Body of pancreas (tissue), 4 donors: ENCODE measurements at regions not wholly inside any gene's neighbourhood (a gene's known extent, or its start where the extent isn't known, plus 50 kb on each side); places are given as distances from the start of the nearest gene placed in this dataset.

Experiments
- ATAC-seq: fragments of 150-250 bp; one replicate; pipeline ENCODE4 v1.9.1; 2016
- DNase-seq, 4 donors: peaks; one replicate each; pipeline ENCODE4 v3.0.0-alpha.2; 2019
- H3K27ac ChIP-seq, 4 donors: fragments of 200-600 bp; sonication (generic); 1 replicate in 3 of 4; 2 replicates in 1 of 4; pipeline versions ENCODE4 v1.5.1 to v1.6.1; 2016 to 2019; ENCODE audit warnings: mild to moderate bottlenecking in 1 of 4, mixed read lengths in 1 of 4, moderate library complexity in 1 of 4
- H3K27me3 ChIP-seq, 2 donors: fragments of 200-600 bp; sonication (generic); one replicate each; pipeline ENCODE4 v1.6.0; 2016; ENCODE audit warnings: mild to moderate bottlenecking in 1 of 2
- H3K36me3 ChIP-seq, 2 donors: fragments of 200-600 bp; sonication (generic); replicated peaks in 1 of 2; 2 replicates each; pipeline ENCODE4 v1.5.1; 2016; ENCODE audit warnings: low read depth in 2 of 2; ENCODE audit not compliant: insufficient read depth in 1 of 2
- H3K4me1 ChIP-seq: fragments of 200-600 bp; sonication (generic); one replicate; pipeline ENCODE4 v1.6.0; 2016
- H3K4me3 ChIP-seq, 2 donors: fragments of 200-600 bp; sonication (generic); 1 replicate in 1 of 2; 2 replicates in 1 of 2; pipeline ENCODE4 v1.5.1; 2016 to 2019
- H3K9me3 ChIP-seq, 3 donors: fragments of 200-600 bp; sonication (generic); 1 replicate in 2 of 3; 2 replicates in 1 of 3; pipeline ENCODE4 v1.5.1; 2016
- CTCF ChIP-seq, 7 experiments: fragments of 450-650 bp in 4 of 7; fragments of 200-600 bp in 3 of 7; sonication (generic) in 3 of 7; IDR thresholded peaks; one replicate each; pipeline ENCODE4 v1.5.1; 2016 to 2019; ENCODE audit warnings: antibody characterized with exemption in 7 of 7
- POLR2A ChIP-seq, 3 donors: fragments of 450-650 bp; IDR thresholded peaks; one replicate each; pipeline ENCODE4 v1.6.1; 2016; ENCODE audit warnings: antibody characterized with exemption in 3 of 3, mild to moderate bottlenecking in 2 of 3
- WGBS, 2 donors: methylation state at CpG; one replicate each; pipeline ENCODE4 v1.1.5; 2017; 5-methylcytosine and 5-hydroxymethylcytosine counted together
- intact Hi-C: fragments of 100-400 bp; cut with DNase I; formaldehyde crosslinking; loops from one replicate; pipeline ENCODE4 v1.15.1; 2023

GRCh38 chr2:39937621-39938020 is 158.6 kb upstream of the THUMPD2 start:
- Histone ChIP-seq H3K27ac (no peak overlapping the region), H3K36me3 (no peaks in the 10 kb centered on the region), H3K4me3 (no peak overlapping the region), H3K9me3 (no peaks in the 10 kb centered on the region), H3K4me1 (no peaks in the 10 kb centered on the region), H3K27me3 (no peaks in the 10 kb centered on the region)
- no peak for ATAC-seq
- DNase-seq = no peak
- intact Hi-C loops = no loop called here
- TF ChIP-seq POLR2A (IDR thresholded peaks at IDR 0.05) (no peak), CTCF (IDR thresholded peaks at IDR 0.05) (no peak)
- WGBS, 2 donors = 54 to 56% methylated on average over 3 of the region's 3 CpGs

GRCh38 chr2:39934851-39935250 is 155.8 kb upstream of the THUMPD2 start:
- no peak for ATAC-seq
- H3K27me3 ChIP-seq = no peaks in the 10 kb centered on the region
- H3K4me1 ChIP-seq = no peaks in the 10 kb centered on the region
- 83 to 89% methylated on average over 1 of the region's 1 CpG for WGBS, 2 donors
- TF ChIP-seq CTCF (IDR thresholded peaks at IDR 0.05) (no peak), POLR2A (IDR thresholded peaks at IDR 0.05) (no peak)
- H3K4me3 ChIP-seq = no peak overlapping the region
- no peaks in the 10 kb centered on the region for H3K36me3 ChIP-seq
- H3K9me3 ChIP-seq = no peaks in the 10 kb centered on the region
- no peak for DNase-seq
- H3K27ac ChIP-seq = no peak overlapping the region
- intact Hi-C loops = no loop called here

DNA sequence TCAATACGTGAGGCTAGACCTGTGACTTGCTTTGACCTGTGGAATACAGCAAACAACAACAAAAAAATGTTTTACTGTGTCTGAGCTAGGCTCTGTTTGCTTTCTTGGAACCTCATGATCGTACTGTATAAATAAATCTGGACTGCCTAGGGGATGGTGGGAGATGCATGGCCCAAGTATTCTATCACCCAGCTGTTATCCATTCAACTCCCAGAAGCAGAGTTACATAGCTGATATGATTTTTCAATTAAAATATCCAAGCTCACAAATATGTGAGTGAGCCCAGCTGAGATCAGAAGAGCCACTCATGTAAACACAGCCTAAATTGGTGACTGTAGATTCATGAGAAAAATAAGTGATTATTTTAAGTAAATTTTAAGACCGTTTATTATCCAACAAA is 154.1 kb upstream of the THUMPD2 start:
- Histone ChIP-seq H3K27ac (no peak overlapping the region), H3K36me3 (no peaks in the 10 kb centered on the region), H3K4me1 (no peaks in the 10 kb centered on the region), H3K4me3 (no peak overlapping the region), H3K27me3 (no peaks in the 10 kb centered on the region), H3K9me3 (no peaks in the 10 kb centered on the region)
- WGBS, 2 donors = 44 to 49% methylated on average over 3 of the region's 3 CpGs
- no peak for TF ChIP-seq POLR2A (IDR thresholded peaks at IDR 0.05)
- TF ChIP-seq CTCF (IDR thresholded peaks at IDR 0.05) = no peak
- intact Hi-C loops = no loop called here
- ATAC-seq (no peak), DNase-seq (no peak)

DNA sequence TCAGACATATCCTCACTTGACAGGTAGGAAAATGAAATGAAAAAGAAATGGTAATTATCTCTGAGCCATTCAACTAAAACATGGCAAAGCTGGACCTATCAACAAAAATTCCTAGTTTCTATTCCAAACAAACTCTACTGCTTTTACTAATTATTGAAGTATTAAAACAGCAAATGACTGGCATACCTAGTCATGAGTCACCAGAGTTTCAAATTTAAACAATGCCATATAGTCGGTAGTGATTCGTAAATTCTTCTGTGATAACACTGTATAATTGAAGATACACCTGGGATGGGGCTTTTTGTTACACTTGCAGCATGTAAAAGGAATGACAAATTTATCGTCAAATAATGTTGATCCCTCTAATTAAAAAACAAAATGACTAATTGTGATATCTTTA is 153.1 kb upstream of the THUMPD2 start:
- Histone ChIP-seq H3K4me3 (no peak overlapping the region), H3K27me3 (no peaks in the 10 kb centered on the region), H3K27ac (no peak overlapping the region), H3K36me3 (no peaks in the 10 kb centered on the region), H3K9me3 (no peaks in the 10 kb centered on the region), H3K4me1 (no peaks in the 10 kb centered on the region)
- whole genome bisulfite sequencing, 2 donors = 72 to 77% methylated on average over 3 of the region's 3 CpGs
- TF ChIP-seq CTCF (IDR thresholded peaks at IDR 0.05) (no peak), POLR2A (IDR thresholded peaks at IDR 0.05) (no peak)
- ATAC-seq (no peak), DNase-seq (no peak)
- intact Hi-C loops = no loop called here

GRCh38 chr2:39930175-39930917 is 151.3 kb upstream of the THUMPD2 start:
- H3K4me1 ChIP-seq = no peaks in the 10 kb centered on the region
- intact Hi-C loops = no loop called here

More at GRCh38 chr2:39930175-39930917, 151.3 kb upstream of the THUMPD2 start:
- TF ChIP-seq POLR2A (IDR thresholded peaks at IDR 0.05) (no peak), CTCF (IDR thresholded peaks at IDR 0.05) (no peak)
- ATAC-seq (no peak), DNase-seq (no peak)
- Histone ChIP-seq H3K36me3 (no peaks in the 10 kb centered on the region), H3K9me3 (no peaks in the 10 kb centered on the region), H3K27ac (no peak overlapping the region), H3K4me3 (no peak overlapping the region), H3K27me3 (no peaks in the 10 kb centered on the region)
- WGBS, 2 donors = 58 to 75% methylated on average over 7 of the region's 7 CpGs
